ENCODE measurements at regions not wholly inside any gene's neighbourhood (a gene's known extent, or its start where the extent isn't known, plus 50 kb on each side); places are given as distances from the start of the nearest gene placed in this dataset.

DNA sequence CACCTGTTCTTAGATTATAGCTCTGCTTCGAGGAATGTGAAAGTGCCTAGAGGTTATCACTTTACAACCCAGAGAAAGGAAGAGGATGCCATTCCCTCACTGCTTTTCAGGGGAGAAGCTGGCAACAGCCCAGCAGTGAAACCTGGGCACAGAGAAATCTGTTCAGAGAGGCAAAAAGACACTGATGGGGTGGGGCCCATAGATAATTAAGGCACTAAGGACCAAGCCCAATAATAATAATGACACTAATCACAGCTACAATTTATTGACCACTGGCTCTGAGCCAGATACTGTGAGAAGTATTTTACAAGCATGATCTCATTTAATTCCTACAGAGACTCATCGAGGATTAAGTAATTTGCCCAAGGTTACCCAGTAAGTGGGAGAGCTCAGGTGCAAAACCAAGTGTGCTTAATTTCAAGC, 168.3 kb downstream of the PIK3R1 start:
- DNase-seq (ENCODE audit: low spot score): no peak
- Histone ChIP-seq H3K36me3 (no peaks in the 10 kb centered on the region), H3K79me2 (ENCODE audit: low read depth) (no peaks in the 10 kb centered on the region), H3K4me2 (no peak overlapping the region), H3K4me1 (no peaks in the 10 kb centered on the region), H3K4me3 (no peak overlapping the region), H3K9ac (no peak overlapping the region), H3K27ac (no peak overlapping the region), H3F3A (ENCODE audit: low read depth) (no peaks in the 10 kb centered on the region), H2AFZ (replicated peaks) (no peak overlapping the region), H3K27me3 (no peaks in the 10 kb centered on the region), H4K20me1 (ENCODE audit: low read depth) (no peaks in the 10 kb centered on the region), H3K9me3 (ENCODE audit: low read depth) (no peaks in the 10 kb centered on the region)
- Mint-ChIP-seq H3K4me3 (no peak overlapping the region), H3K36me3 (peaks cover 1% of the 10 kb centered on the region), H3K4me1 (no peaks in the 10 kb centered on the region), H3K27me3 (ENCODE audit: insufficient read depth, low read depth) (peaks cover 2% of the 10 kb centered on the region), H3K27ac (no peak overlapping the region), H3K9me3 (no peaks in the 10 kb centered on the region)
- TF ChIP-seq EZH2phosphoT487 (IDR thresholded peaks at IDR 0.05): no peak
- TF ChIP-seq, protein P1, sequence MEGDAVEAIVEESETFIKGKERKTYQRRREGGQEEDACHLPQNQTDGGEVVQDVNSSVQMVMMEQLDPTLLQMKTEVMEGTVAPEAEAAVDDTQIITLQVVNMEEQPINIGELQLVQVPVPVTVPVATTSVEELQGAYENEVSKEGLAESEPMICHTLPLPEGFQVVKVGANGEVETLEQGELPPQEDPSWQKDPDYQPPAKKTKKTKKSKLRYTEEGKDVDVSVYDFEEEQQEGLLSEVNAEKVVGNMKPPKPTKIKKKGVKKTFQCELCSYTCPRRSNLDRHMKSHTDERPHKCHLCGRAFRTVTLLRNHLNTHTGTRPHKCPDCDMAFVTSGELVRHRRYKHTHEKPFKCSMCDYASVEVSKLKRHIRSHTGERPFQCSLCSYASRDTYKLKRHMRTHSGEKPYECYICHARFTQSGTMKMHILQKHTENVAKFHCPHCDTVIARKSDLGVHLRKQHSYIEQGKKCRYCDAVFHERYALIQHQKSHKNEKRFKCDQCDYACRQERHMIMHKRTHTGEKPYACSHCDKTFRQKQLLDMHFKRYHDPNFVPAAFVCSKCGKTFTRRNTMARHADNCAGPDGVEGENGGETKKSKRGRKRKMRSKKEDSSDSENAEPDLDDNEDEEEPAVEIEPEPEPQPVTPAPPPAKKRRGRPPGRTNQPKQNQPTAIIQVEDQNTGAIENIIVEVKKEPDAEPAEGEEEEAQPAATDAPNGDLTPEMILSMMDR (IDR thresholded peaks at IDR 0.05): no peak
- TF ChIP-seq EZH2 (IDR thresholded peaks at IDR 0.05): no peak

DNA sequence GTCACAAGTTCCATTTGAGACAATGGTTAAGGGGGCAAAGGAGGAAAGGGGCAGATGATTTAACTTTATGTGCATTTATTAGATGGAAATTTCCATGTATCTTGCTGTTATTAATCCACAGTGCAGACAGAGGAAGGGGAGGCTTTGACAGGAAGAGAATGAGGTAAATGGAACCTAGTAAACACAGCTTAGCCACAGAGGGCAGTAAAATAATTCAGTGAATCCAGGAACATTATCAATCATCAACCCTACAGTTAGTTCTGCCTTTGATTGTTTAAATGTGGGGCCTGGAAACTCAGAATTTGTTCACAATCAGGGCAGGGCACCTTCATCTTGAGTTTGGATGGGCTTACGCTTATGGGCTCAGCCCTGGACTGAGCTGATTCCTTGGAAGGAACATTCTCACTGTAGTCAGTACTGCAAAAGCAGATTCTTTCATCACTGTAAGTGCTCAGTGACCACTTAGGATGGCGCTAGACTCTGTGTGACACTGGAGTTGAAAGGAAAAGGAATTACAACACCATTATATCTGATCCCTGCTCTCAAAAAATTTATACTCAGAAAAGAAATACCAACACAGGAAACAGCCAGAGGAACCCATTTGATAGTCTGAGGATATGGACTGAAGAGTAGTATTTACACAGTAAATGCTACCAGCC, 169.5 kb downstream of the PIK3R1 start:
- no peak for TF ChIP-seq EZH2phosphoT487 (IDR thresholded peaks at IDR 0.05)
- no peak for TF ChIP-seq EZH2 (IDR thresholded peaks at IDR 0.05)
- TF ChIP-seq, protein P1 (IDR thresholded peaks at IDR 0.05): no peak
- Histone ChIP-seq H3K4me1 (no peaks in the 10 kb centered on the region), H4K20me1 (ENCODE audit: low read depth) (no peaks in the 10 kb centered on the region), H3K4me3 (no peak overlapping the region), H2AFZ (replicated peaks) (no peak overlapping the region), H3K36me3 (no peaks in the 10 kb centered on the region), H3K9me3 (ENCODE audit: low read depth) (no peaks in the 10 kb centered on the region), H3K27ac (no peak overlapping the region), H3K4me2 (no peak overlapping the region), H3K79me2 (ENCODE audit: low read depth) (no peaks in the 10 kb centered on the region), H3F3A (ENCODE audit: low read depth) (no peaks in the 10 kb centered on the region), H3K27me3 (no peaks in the 10 kb centered on the region), H3K9ac (no peak overlapping the region)
- peaks cover 2% of the 10 kb centered on the region for H3K27me3 Mint-ChIP-seq (ENCODE audit: insufficient read depth, low read depth)
- no peak for DNase-seq (ENCODE audit: low spot score)
- H3K36me3 Mint-ChIP-seq: peaks cover 1% of the 10 kb centered on the region
- no peaks in the 10 kb centered on the region for H3K4me1 Mint-ChIP-seq
- H3K9me3 Mint-ChIP-seq: no peaks in the 10 kb centered on the region
- no peak overlapping the region for H3K4me3 Mint-ChIP-seq
- no peak overlapping the region for H3K27ac Mint-ChIP-seq

GRCh38 chr5:68385936-68386335, 170.4 kb downstream of the PIK3R1 start:
- TF ChIP-seq EZH2phosphoT487 (IDR thresholded peaks at IDR 0.05): no peak
- TF ChIP-seq, protein P1 (IDR thresholded peaks at IDR 0.05): no peak
- no peak for TF ChIP-seq EZH2 (IDR thresholded peaks at IDR 0.05)
- Mint-ChIP-seq H3K4me3 (no peak overlapping the region), H3K4me1 (no peaks in the 10 kb centered on the region), H3K36me3 (peaks cover 1% of the 10 kb centered on the region), H3K27ac (no peak overlapping the region), H3K27me3 (ENCODE audit: insufficient read depth, low read depth) (peaks cover 2% of the 10 kb centered on the region), H3K9me3 (no peaks in the 10 kb centered on the region)
- H3K9me3 ChIP-seq (ENCODE audit: low read depth): no peaks in the 10 kb centered on the region
- H3F3A ChIP-seq (ENCODE audit: low read depth): no peaks in the 10 kb centered on the region
- H3K4me1 ChIP-seq: no peaks in the 10 kb centered on the region
- no peak overlapping the region for H3K4me2 ChIP-seq
- no peak overlapping the region for H2AFZ ChIP-seq (replicated peaks)
- H3K9ac ChIP-seq: no peak overlapping the region
- no peak for DNase-seq (ENCODE audit: low spot score)
- H4K20me1 ChIP-seq (ENCODE audit: low read depth): no peaks in the 10 kb centered on the region
- no peaks in the 10 kb centered on the region for H3K79me2 ChIP-seq (ENCODE audit: low read depth)
- H3K36me3 ChIP-seq: no peaks in the 10 kb centered on the region
- no peak overlapping the region for H3K4me3 ChIP-seq
- H3K27me3 ChIP-seq: no peaks in the 10 kb centered on the region
- H3K27ac ChIP-seq: no peak overlapping the region

All from neural progenitor cell (in vitro differentiated cells).